Suprapubic skin (tissue), 3 donors: ENCODE measurements at regions not wholly inside any gene's neighbourhood (a gene's known extent, or its start where the extent isn't known, plus 50 kb on each side); places are given as distances from the start of the nearest gene placed in this dataset.

Source experiments
- CTCF ChIP-seq, 2 donors: fragments of 200-600 bp in 1 of 2; fragments of 450-650 bp in 1 of 2; sonication (generic) in 1 of 2; IDR thresholded peaks; one replicate each; pipeline ENCODE4 v1.5.1; 2016 to 2019; ENCODE audit warnings: antibody characterized with exemption in 2 of 2, mild to moderate bottlenecking in 1 of 2, moderate library complexity in 1 of 2
- EP300 ChIP-seq: sonication (generic); formaldehyde crosslinking; IDR thresholded peaks from one replicate; pipeline ENCODE4 v1.6.1; 2017; ENCODE audit warnings: antibody characterized with exemption
- POLR2A ChIP-seq, 2 donors: fragments of 450-650 bp; IDR thresholded peaks; one replicate each; pipeline ENCODE4 v1.6.1; 2017; ENCODE audit warnings: antibody characterized with exemption in 2 of 2, mild to moderate bottlenecking in 2 of 2, moderate library complexity in 2 of 2

GRCh38 chr4:11328401-11328800 lies 100.3 kb downstream of the HS3ST1 start:
- no peak for TF ChIP-seq CTCF (IDR thresholded peaks at IDR 0.05)
- no peak for TF ChIP-seq POLR2A (IDR thresholded peaks at IDR 0.05)
- no peak for TF ChIP-seq EP300
